ENCODE measurements at regions not wholly inside any gene's neighbourhood (a gene's known extent, or its start where the extent isn't known, plus 50 kb on each side); places are given as distances from the start of the nearest gene placed in this dataset.
"Not testable (repeated sequence)": the region's sequence is repeated elsewhere in the genome, so short reads cannot be mapped to it uniquely, and the experiment has no call there.

- intact Hi-C loops (cut with micrococcal nuclease), result not testable (repeated sequence)
Measured at GRCh38 chr3:193926071-193926470, 209.9 kb upstream of the HES1 start.

GRCh38 chr3:193927413-193928206 lies 208.3 kb upstream of the HES1 start:
- intact Hi-C loops (cut with micrococcal nuclease), result not testable (repeated sequence)

DNA sequence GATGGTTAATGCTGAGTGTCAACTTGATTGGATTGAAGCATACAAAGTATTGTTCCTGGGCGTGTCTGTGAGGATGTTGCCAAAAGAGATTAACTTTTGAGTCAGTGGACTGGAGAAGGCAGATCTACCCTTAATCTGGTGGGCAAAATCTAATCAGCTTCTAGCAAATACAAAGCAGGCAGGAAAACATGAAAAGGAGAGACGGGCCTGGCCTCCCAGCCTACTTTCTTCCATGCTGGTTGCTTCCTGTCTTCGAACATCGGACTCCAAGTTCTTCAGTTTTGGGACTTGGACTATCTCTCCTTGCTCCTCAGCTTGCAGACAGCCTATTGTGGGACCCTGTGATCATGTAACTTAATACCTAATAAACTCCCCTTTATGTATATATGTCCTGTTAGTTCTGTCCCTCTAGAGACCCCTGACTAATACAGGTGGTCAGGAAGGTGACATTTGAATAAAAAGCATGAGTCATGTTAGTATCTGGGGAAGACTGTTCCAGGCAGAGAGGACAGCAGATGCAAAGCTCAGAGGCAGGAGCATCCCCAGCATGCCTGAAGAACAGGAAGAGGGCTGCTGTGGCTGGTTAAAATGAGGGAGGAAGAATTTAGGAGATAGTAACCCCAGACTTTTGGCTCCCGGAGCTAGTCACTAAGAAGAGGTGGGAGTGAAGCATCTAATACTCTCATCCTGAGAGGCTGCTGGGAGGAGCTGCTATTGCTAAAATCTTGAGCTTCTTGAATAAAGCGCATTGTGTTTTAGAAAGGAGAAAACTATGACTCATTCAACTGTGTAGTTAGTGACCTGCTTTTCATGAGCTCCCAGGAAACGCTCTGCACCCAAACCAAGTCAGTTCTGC lies 207.4 kb upstream of the HES1 start:
- intact Hi-C loops (cut with micrococcal nuclease), result no loop called here

GRCh38 chr3:193929373-193929772 lies 206.6 kb upstream of the HES1 start:
- intact Hi-C loops (cut with micrococcal nuclease), result no loop called here

- intact Hi-C loops (cut with micrococcal nuclease), result no loop called here
Measured at GRCh38 chr3:193929921-193930646, 205.9 kb upstream of the HES1 start.

GRCh38 chr3:193932136-193932535 lies 203.8 kb upstream of the HES1 start:
- intact Hi-C loops (cut with micrococcal nuclease), result no loop called here

- intact Hi-C loops (cut with micrococcal nuclease), result no loop called here
Measured at GRCh38 chr3:193932576-193932975, 203.4 kb upstream of the HES1 start.

GRCh38 chr3:193933451-193933850 lies 202.5 kb upstream of the HES1 start:
- intact Hi-C loops (cut with micrococcal nuclease), result no loop called here

GRCh38 chr3:193935916-193936315 lies 200.0 kb upstream of the HES1 start:
- intact Hi-C loops (cut with micrococcal nuclease), result no loop called here

GRCh38 chr3:193938613-193939012 lies 197.3 kb upstream of the HES1 start:
- intact Hi-C loops (cut with micrococcal nuclease), result no loop called here

- intact Hi-C loops (cut with micrococcal nuclease), result no loop called here
Measured at GRCh38 chr3:193939527-193939926, 196.4 kb upstream of the HES1 start.

GRCh38 chr3:193940526-193940925 lies 195.4 kb upstream of the HES1 start:
- intact Hi-C loops (cut with micrococcal nuclease), result no loop called here

DNA sequence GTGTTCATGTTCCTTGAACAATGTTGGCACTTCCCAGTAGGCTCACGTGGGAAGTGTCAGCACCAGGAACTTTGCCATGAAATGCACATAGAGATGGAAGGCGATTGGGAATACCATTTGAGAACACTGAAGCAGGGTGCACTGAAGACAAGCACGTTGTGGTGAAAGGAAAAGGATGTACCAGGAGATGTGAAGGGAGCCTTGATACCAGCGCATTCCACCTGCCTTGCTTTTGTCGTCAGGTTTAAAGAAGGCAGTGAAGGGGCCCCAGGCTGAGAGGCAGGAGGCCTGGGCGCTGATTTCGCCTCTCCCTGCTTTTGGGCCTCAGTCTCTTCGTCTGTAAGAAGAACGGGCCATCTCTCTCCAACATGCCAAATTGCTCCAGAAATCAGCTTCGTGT lies 194.5 kb upstream of the HES1 start:
- intact Hi-C loops (cut with micrococcal nuclease), result no loop called here

GRCh38 chr3:193942516-193943055 lies 193.4 kb upstream of the HES1 start:
- intact Hi-C loops (cut with micrococcal nuclease), result no loop called here

DNA sequence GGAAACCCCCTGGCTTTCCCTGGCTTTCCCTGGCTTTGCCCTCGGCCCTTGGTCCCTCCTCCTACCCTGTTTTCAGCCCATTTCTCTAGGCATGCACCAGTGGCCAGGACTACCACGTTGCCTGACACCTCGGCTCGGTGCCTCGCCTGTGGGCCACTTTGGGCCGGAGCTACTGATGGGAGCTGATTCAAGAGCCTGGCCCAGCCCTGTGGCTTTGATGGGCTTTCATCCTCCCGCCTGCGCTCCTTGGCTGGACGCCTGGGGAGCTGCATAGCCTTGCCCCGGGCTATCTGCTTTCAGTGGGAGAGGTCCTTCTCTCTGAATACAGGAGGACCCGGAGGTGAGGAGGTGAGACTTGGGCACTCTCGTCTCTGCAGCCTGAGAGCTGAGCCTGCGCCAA lies 192.7 kb upstream of the HES1 start:
- intact Hi-C loops (cut with micrococcal nuclease), result no loop called here

GRCh38 chr3:193943851-193944517 lies 192.0 kb upstream of the HES1 start:
- intact Hi-C loops (cut with micrococcal nuclease), result no loop called here

GRCh38 chr3:193944518-193944884 lies 191.4 kb upstream of the HES1 start:
- intact Hi-C loops (cut with micrococcal nuclease), result no loop called here

DNA sequence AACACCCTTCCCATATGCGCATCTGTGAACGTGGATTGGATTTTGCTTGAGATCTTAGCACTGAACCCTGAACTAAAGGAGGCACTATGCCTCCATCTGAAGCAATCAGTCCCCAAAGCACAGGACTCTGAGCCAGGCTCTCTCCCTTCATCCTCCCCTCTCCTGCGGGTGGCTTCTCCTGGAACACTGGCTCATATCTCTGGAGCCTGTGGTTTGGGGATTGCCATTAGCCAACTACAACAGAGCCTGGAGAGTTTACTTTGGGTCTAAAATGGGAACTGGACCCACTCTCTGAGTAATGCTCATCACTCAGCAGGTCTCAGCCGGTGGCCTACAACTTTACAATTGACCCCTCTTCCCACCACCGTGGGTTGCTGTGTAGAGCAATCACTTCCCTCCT lies 190.8 kb upstream of the HES1 start:
- intact Hi-C loops (cut with micrococcal nuclease), result no loop called here

- intact Hi-C loops (cut with micrococcal nuclease), result no loop called here
Measured at GRCh38 chr3:193946945-193947344, 189.0 kb upstream of the HES1 start.

DNA sequence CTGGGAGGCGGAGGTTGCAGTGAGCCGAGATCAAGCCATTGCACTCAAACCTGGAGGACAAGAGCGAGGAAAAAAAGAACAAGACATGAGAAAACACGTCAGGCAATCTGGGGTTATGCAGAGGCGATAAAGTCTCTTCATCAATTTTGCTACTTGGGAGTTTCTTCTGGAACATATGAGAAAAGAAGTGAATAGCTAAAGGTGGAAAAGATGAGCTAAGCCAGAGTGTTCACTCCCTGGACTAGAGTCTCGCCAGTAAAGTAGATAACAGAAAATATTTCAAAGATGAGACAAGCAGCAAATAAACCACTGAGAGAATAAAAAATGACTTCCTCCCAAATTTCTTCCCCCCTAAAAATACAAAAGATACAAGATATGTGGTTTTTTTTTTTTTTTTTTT lies 188.4 kb upstream of the HES1 start:
- intact Hi-C loops (cut with micrococcal nuclease), result no loop called here

DNA sequence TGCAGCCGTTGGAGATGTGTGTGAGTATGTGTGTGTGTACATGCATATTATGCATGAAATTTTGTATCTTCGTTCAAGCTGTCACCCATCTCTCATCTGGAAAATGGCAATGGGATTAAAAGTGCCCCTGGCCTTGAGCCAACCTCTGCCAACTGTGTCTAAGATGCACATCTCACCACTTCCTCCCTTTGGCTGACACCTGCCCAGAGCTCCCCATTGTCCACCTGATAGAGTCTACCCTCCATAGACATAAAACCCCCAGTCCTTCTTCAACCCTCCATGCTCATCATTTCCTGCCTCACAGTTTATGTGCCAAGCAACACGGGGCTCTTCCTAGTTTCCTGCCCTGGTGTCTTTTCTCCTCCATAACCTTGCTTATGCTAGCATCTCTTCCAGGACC lies 187.5 kb upstream of the HES1 start:
- intact Hi-C loops (cut with micrococcal nuclease), result no loop called here

Data from T-helper 1 cell treated with Interleukin-12 subunit alpha and Interleukin-12 subunit beta and Interleukin-4 antibody, amounts not matched to agents 30 ng/mL and 1 ng/mL, for 36 hours (primary cell).